ENCODE measurements at regions not wholly inside any gene's neighbourhood (a gene's known extent, or its start where the extent isn't known, plus 50 kb on each side); places are given as distances from the start of the nearest gene placed in this dataset.

DNA sequence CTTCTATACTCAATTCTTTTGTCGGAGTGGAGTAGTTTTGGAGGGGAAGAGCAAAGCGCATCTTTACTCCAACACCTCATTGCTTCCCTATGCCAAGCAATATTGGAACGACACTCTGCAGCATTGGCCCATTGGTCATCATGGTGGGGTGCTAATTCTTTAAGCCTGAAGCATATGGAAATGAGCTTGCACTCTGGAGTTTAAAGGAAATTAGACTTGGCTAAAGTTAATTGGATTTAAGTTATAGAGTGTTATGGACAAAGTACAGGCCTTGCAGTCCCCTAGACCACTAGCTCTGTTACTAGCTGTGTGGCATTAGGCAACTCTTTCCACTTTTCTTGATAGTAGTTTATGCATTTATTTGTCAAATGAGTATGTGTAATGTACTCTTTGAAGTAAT lies 568.3 kb upstream of the TENM4 start:
- Histone ChIP-seq H3K14ac (ENCODE audit: insufficient read depth, low read length) (no peak overlapping the region), H3K4ac (ENCODE audit: low read depth, low read length) (no peak overlapping the region), H3K18ac (ENCODE audit: insufficient read length, low read depth, low read length) (no peak overlapping the region), H3K56ac (ENCODE audit: insufficient read length, low read depth, low read length) (no peak overlapping the region), H3K23ac (ENCODE audit: insufficient read length, low read depth, low read length) (no peak overlapping the region), H2BK20ac (ENCODE audit: low read depth, low read length, poor library complexity, severe bottlenecking) (no peak overlapping the region), H2AFZ (ENCODE audit: low read length) (no peak overlapping the region), H3K23me2 (ENCODE audit: insufficient read length, low read depth, low read length, poor library complexity, severe bottlenecking) (no peaks in the 10 kb centered on the region), H3K79me2 (ENCODE audit: insufficient read depth, low read length) (no peaks in the 10 kb centered on the region), H3K9me3 (ENCODE audit: control insufficient read depth, low read depth, low read length) (no peaks in the 10 kb centered on the region), H3K4me2 (ENCODE audit: insufficient read depth, insufficient read length, low read length) (no peak overlapping the region), H3K79me1 (ENCODE audit: insufficient read depth, low read depth, low read length, poor library complexity, severe bottlenecking) (no peaks in the 10 kb centered on the region), H3T11ph (ENCODE audit: low read length) (no peak overlapping the region), H2BK5ac (ENCODE audit: insufficient read length, low read length) (no peak overlapping the region), H3K27ac (ENCODE audit: insufficient read length, low read depth, low read length) (no peak overlapping the region), H2BK12ac (ENCODE audit: insufficient read length, low read depth, low read length) (no peak overlapping the region), H3K4me1 (ENCODE audit: insufficient read depth, low read length) (no peaks in the 10 kb centered on the region), H4K20me1 (ENCODE audit: control insufficient read depth, insufficient read depth, insufficient read length) (no peaks in the 10 kb centered on the region), H4K91ac (ENCODE audit: insufficient read length, low read depth, low read length) (no peak overlapping the region), H4K8ac (replicated peaks; ENCODE audit: insufficient read length, low read depth, low read length) (no peak overlapping the region), H2BK120ac (ENCODE audit: low read depth, low read length, poor library complexity, severe bottlenecking) (no peak overlapping the region), H2AK5ac (ENCODE audit: insufficient read length, low read length) (no peak overlapping the region), H2BK15ac (ENCODE audit: low read depth, low read length) (no peak overlapping the region), H4K5ac (ENCODE audit: insufficient read length, low read depth, low read length) (no peak overlapping the region), H3K9ac (ENCODE audit: extremely low read depth, insufficient read length, low read length) (no peak overlapping the region), H3K27me3 (ENCODE audit: insufficient read depth, low read length) (no peaks in the 10 kb centered on the region)
- DNase-seq: no peak
- H3K36me3 Mint-ChIP-seq (ENCODE audit: insufficient read depth in 1 of 3, low read depth in 3 of 3): no peaks in the 10 kb centered on the region
- H3K4me1 Mint-ChIP-seq: no peaks in the 10 kb centered on the region
- H3K27me3 Mint-ChIP-seq (ENCODE audit: low read depth): no peaks in the 10 kb centered on the region
- no peak overlapping the region for H3K4me3 Mint-ChIP-seq
- no peaks in the 10 kb centered on the region for H3K9me3 Mint-ChIP-seq
- TF ChIP-seq, protein P1, sequence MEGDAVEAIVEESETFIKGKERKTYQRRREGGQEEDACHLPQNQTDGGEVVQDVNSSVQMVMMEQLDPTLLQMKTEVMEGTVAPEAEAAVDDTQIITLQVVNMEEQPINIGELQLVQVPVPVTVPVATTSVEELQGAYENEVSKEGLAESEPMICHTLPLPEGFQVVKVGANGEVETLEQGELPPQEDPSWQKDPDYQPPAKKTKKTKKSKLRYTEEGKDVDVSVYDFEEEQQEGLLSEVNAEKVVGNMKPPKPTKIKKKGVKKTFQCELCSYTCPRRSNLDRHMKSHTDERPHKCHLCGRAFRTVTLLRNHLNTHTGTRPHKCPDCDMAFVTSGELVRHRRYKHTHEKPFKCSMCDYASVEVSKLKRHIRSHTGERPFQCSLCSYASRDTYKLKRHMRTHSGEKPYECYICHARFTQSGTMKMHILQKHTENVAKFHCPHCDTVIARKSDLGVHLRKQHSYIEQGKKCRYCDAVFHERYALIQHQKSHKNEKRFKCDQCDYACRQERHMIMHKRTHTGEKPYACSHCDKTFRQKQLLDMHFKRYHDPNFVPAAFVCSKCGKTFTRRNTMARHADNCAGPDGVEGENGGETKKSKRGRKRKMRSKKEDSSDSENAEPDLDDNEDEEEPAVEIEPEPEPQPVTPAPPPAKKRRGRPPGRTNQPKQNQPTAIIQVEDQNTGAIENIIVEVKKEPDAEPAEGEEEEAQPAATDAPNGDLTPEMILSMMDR (conservative IDR thresholded peaks at IDR 0.05): no peak
- H3K27ac Mint-ChIP-seq: no peak overlapping the region
- WGBS (ENCODE audit: extremely low coverage, insufficient read length, low lambda C conversion rate): no CpG with 5 or more reads among the region's 3 CpGs

Measured in H9 (cell line).